Heart left ventricle (tissue), 16 donors: ENCODE measurements at regions not wholly inside any gene's neighbourhood (a gene's known extent, or its start where the extent isn't known, plus 50 kb on each side); places are given as distances from the start of the nearest gene placed in this dataset.

ENCODE experiments used
- ATAC-seq, 4 donors: fragments of 200-7000 bp; cut with Tn5 transposase; one replicate each; pipeline ENCODE4 v1.9.1; 2020 to 2022; ENCODE audit warnings: moderate library complexity in 4 of 4, mild to moderate bottlenecking in 3 of 4, moderate number of reproducible peaks in 1 of 4
- DNase-seq, 5 donors: peaks; one replicate each; pipeline ENCODE4 v3.0.0-alpha.2; 2020
- H3K27ac ChIP-seq, 12 donors: fragments of 200-600 bp; sonication (generic) in 4 of 12; one replicate each; pipeline versions ENCODE4 v1.5.0 to v1.8.0; 2016 to 2022; ENCODE audit warnings: mild to moderate bottlenecking in 2 of 12
- H3K27me3 ChIP-seq, 9 donors: fragments of 200-600 bp; sonication (generic) in 2 of 9; one replicate each; pipeline versions ENCODE4 v1.5.1 to v1.8.0; 2016 to 2022; ENCODE audit warnings: mild to moderate bottlenecking in 3 of 9
- H3K36me3 ChIP-seq, 9 donors: fragments of 200-600 bp; sonication (generic) in 2 of 9; one replicate each; pipeline versions ENCODE4 v1.5.0 to v1.8.0; 2018 to 2022; ENCODE audit warnings: mild to moderate bottlenecking in 2 of 9
- H3K4me1 ChIP-seq, 12 donors: fragments of 200-600 bp; sonication (generic) in 4 of 12; one replicate each; pipeline versions ENCODE4 v1.5.0 to v1.8.0; 2016 to 2022; ENCODE audit warnings: mild to moderate bottlenecking in 3 of 12
- H3K4me3 ChIP-seq, 12 donors: fragments of 200-600 bp; sonication (generic) in 4 of 12; one replicate each; pipeline versions ENCODE4 v1.5.0 to v1.8.0; 2017 to 2022; ENCODE audit warnings: mild to moderate bottlenecking in 9 of 12, moderate library complexity in 4 of 12
- H3K9me3 ChIP-seq, 12 donors: fragments of 200-600 bp; sonication (generic) in 4 of 12; one replicate each; pipeline versions ENCODE4 v1.5.0 to v1.8.0; 2016 to 2022; ENCODE audit warnings: mild to moderate bottlenecking in 1 of 12
- POLR2A ChIP-seq, 2 donors: fragments of 450-650 bp; IDR thresholded peaks; one replicate each; pipeline ENCODE4 v1.6.1; 2017; ENCODE audit warnings: antibody characterized with exemption in 2 of 2, mild to moderate bottlenecking in 2 of 2, moderate library complexity in 2 of 2
- WGBS, 4 donors: extraction: QIAGEN DNeasy Blood & Tissue Kit in 2 of 4; methylation state at CpG; one replicate each; pipeline versions ENCODE4 v1.1.5 to v1.1.7; 2013 to 2018; 5-methylcytosine and 5-hydroxymethylcytosine counted together
- intact Hi-C, 10 donors: fragments of 100-400 bp; cut with DNase I; formaldehyde crosslinking; loops; one replicate each; pipeline versions ENCODE4 v1.11.1 to v1.14.2; 2022
- TF ChIP-seq, protein P1 (sequence below), 12 donors: fragments of 200-600 bp; sonication (generic) in 4 of 12; IDR thresholded peaks; one replicate each; pipeline versions ENCODE4 v1.5.0 to v1.8.0; 2018 to 2022; ENCODE audit warnings: antibody characterized with exemption in 12 of 12, mild to moderate bottlenecking in 5 of 12
- donor health status: ischemic (EF 13 %, LVEDD 7.1; RV severe dilation, severe dysfunction).
- donor health status: healthy with polysubstance abuse.
- donor health status: DM: no; HTN: yes; CAD: no.
- donor health status: DM: no; HTN: no; CAD: no.
- donor health status: ischemic (EF 25% LVEDD 6.9; RV normal size, moderate dysfunction).
- donor health status: ischemic (EF 25% LVEDD 5.7; RV mildly dilated, moderate dysfunction).
- donor health status: healthy.
- donor health status: DM: yes; HTN: yes; CAD: no.
- donor health status: ischemic (EF 35%, LVEDD 5.7; RV mildly dilated, moderate dysfunction).
- donor health status: nonischemic (EF 11% LVEDD 7.7; RV severe dilation, severe dysfunction).
- donor health status: DM: yes; HTN: yes; CAD: no.
- donor health status: PGD.
- donor health status: ischemic (EF 29% LVEDD 5.4; RV normal size, mild dysfunction).
- donor health status: nonischemic (EF 23%, LVEDD 6.1; RV moderate dilation, normal function).

DNA sequence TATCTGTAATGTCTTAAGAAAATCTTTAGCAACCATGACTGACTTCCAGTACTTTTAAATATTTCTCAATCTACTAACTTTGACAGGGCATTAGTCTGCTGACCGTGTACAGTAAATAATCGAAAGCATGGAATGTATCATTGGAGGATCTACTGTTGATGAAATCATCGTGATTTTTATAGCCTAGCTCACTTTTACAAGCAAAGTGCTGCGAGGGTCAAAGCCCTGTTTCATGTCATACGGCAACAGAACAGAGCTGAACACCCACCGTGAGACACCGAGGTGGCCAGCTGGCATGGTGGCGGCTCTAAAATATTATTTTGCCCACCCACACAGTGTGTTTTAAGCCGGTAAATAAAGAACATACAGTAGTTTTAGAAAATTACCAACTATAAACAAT lies 679.3 kb downstream of the FAT4 start:
- TF ChIP-seq, protein P1, sequence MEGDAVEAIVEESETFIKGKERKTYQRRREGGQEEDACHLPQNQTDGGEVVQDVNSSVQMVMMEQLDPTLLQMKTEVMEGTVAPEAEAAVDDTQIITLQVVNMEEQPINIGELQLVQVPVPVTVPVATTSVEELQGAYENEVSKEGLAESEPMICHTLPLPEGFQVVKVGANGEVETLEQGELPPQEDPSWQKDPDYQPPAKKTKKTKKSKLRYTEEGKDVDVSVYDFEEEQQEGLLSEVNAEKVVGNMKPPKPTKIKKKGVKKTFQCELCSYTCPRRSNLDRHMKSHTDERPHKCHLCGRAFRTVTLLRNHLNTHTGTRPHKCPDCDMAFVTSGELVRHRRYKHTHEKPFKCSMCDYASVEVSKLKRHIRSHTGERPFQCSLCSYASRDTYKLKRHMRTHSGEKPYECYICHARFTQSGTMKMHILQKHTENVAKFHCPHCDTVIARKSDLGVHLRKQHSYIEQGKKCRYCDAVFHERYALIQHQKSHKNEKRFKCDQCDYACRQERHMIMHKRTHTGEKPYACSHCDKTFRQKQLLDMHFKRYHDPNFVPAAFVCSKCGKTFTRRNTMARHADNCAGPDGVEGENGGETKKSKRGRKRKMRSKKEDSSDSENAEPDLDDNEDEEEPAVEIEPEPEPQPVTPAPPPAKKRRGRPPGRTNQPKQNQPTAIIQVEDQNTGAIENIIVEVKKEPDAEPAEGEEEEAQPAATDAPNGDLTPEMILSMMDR (IDR thresholded peaks at IDR 0.05): no peak
- TF ChIP-seq POLR2A (IDR thresholded peaks at IDR 0.05): no peak
- ATAC-seq: no peak
- H3K4me1 ChIP-seq: no peaks in the 10 kb centered on the region
- H3K4me3 ChIP-seq: no peak overlapping the region
- DNase-seq: no peak
- intact Hi-C loops: no loop called here
- H3K27me3 ChIP-seq: no peaks in the 10 kb centered on the region
- 73 to 84% (median 80%) methylated on average over 9 of the region's 9 CpGs for WGBS, 4 donors
- H3K27ac ChIP-seq: no peak overlapping the region
- no peaks in the 10 kb centered on the region for H3K9me3 ChIP-seq
- no peaks in the 10 kb centered on the region for H3K36me3 ChIP-seq

DNA sequence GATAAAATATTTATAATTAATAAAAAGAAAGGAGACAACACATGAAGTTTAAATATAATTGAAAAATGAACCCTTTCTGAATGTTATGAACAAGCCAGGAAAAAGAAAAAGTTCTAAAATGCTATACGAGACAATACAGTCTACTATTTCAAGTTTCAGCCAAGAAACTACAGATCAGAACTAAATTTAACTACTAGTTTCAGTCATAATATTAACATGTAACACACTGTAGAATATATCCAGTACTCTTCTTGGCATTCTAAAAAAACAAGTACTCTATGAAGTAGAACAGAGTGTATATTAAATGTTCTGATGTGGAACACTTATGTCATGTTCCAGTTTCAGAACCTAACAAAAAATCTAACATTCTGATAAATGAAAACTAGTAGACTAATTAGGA lies 679.7 kb downstream of the FAT4 start:
- no peak for DNase-seq
- Histone ChIP-seq H3K36me3 (no peaks in the 10 kb centered on the region), H3K27ac (no peak overlapping the region), H3K4me1 (no peaks in the 10 kb centered on the region), H3K27me3 (no peaks in the 10 kb centered on the region), H3K4me3 (no peak overlapping the region), H3K9me3 (no peaks in the 10 kb centered on the region)
- no peak for ATAC-seq
- WGBS, 4 donors: 61 to 81% (median 75%) methylated on average over 1 of the region's 1 CpG
- intact Hi-C loops: no loop called here
- TF ChIP-seq, protein P1 (IDR thresholded peaks at IDR 0.05): no peak
- TF ChIP-seq POLR2A (IDR thresholded peaks at IDR 0.05): no peak

DNA sequence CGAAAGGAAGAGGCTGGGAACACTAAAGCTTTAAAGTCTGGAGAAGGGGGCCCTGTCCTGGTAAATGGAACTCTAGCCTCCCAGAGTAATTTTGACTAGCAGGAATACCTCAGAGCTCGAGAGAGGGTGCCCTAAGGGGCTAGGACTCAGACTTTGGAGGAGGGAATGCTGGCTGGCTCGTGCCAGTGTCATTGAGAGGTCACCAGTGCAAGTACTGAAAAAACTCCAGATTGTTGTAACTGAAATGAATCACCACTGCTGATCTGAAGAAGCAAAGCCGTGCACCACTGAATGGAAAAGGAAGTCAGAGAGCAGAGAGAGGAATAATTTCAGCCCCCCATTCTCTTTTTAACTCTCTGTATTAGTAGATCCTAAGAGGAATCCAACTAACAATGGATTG lies 690.2 kb downstream of the FAT4 start:
- H3K4me3 ChIP-seq: no peak overlapping the region
- DNase-seq (no peak), ATAC-seq (no peak)
- WGBS, 4 donors: 35 to 39% (median 37%) methylated on average over 4 of the region's 4 CpGs
- H3K27ac ChIP-seq: no peak overlapping the region
- no peaks in the 10 kb centered on the region for H3K36me3 ChIP-seq
- intact Hi-C loops: loop anchor here in 1 of 10 donors (2.0 kb wide), 1 partner anchor 42 kb away; no protein-coding TSS in a partner anchor
- peaks cover 0 to 6% (median under 1%) of the 10 kb centered on the region in 12 donors for H3K9me3 ChIP-seq
- H3K4me1 ChIP-seq: no peaks in the 10 kb centered on the region
- H3K27me3 ChIP-seq: no peaks in the 10 kb centered on the region
- TF ChIP-seq, protein P1 (IDR thresholded peaks at IDR 0.05): no peak
- TF ChIP-seq POLR2A (IDR thresholded peaks at IDR 0.05): no peak

DNA sequence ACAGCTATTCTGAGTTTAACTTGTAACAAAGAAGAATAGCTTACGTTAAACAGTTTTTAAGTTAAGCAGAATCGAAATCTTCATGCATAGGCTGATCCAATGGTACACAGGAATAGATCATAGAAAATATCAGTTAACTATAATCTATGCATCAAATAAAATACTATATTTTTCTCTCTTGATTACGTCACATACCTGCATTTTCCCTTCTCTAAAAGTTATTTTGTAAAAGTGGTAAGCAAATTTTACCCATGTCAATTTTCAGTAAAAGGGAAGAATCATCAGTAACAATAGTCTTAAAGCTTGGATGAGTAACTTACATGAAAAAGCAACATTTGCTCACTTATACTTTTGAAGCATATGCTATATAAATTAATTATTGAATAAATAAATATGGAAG lies 692.4 kb downstream of the FAT4 start:
- H3K27me3 ChIP-seq: no peaks in the 10 kb centered on the region
- 92 to 96% (median 94%) methylated on average over 3 of the region's 3 CpGs for WGBS, 4 donors
- H3K27ac ChIP-seq: no peak overlapping the region
- H3K9me3 ChIP-seq: peaks cover 0 to 18% (median 10%) of the 10 kb centered on the region in 12 donors
- H3K36me3 ChIP-seq: no peaks in the 10 kb centered on the region
- intact Hi-C loops: no loop called here
- DNase-seq (no peak), ATAC-seq (no peak)
- no peak overlapping the region for H3K4me3 ChIP-seq
- TF ChIP-seq, protein P1 (IDR thresholded peaks at IDR 0.05): no peak
- TF ChIP-seq POLR2A (IDR thresholded peaks at IDR 0.05): no peak
- H3K4me1 ChIP-seq: no peaks in the 10 kb centered on the region
